Frontal cortex (tissue), 3 donors: ENCODE measurements at regions not wholly inside any gene's neighbourhood (a gene's known extent, or its start where the extent isn't known, plus 50 kb on each side); places are given as distances from the start of the nearest gene placed in this dataset.
"Not testable (repeated sequence)": the region's sequence is repeated elsewhere in the genome, so short reads cannot be mapped to it uniquely, and the experiment has no call there.

Experiments
- DNase-seq, 2 donors: peaks; one replicate each; pipeline ENCODE4 v3.0.0; 2012; ENCODE audit warnings: low spot score in 2 of 2
- FAIRE-seq: peaks from 2 replicates; lab custom pipeline; 2012; peaks lifted over from hg19 to GRCh38; lab: Jason Lieb, UNC
- donor health status: control.
- donor health status: control.
- donor health status: control.

DNA sequence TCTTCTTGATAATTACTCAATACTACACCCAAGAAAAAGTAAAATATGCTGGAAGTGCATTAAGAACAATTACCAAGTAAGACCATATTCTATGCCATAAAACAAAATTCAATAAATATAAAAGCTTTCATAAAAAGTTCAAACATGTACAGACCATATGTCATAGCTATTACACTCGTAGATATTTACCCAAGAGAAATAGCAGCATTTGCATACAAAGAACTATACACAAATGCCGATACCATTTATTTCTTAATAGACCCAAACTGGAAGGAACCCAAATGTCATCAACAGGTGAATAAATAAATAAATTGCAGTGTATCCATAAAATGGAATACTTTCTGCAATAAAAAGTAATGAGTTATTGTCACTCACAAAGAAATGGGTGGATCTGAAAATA is 78.3 kb upstream of the SLC16A7 start:
- FAIRE-seq: no peak
- DNase-seq: no peak

DNA sequence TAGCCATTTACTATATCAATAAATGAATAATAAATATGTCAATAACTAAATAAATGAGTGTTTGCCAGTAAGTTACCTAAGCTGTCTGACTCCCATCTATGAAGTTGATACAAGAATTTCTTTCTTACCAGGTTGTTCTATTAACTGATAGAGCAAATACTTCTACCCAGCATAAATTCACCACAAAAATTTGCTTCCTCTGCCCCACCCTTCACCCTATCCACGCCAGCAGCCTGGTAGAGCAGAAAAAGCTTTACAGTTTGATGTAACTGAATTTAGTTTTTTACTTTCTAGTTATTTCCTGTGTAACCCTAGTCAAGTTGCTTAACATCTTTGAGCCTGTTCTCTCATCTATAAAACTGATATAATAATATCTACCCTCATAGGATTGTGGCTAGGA is 94.9 kb upstream of the SLC16A7 start:
- DNase-seq: no peak
- FAIRE-seq: no peak

DNA sequence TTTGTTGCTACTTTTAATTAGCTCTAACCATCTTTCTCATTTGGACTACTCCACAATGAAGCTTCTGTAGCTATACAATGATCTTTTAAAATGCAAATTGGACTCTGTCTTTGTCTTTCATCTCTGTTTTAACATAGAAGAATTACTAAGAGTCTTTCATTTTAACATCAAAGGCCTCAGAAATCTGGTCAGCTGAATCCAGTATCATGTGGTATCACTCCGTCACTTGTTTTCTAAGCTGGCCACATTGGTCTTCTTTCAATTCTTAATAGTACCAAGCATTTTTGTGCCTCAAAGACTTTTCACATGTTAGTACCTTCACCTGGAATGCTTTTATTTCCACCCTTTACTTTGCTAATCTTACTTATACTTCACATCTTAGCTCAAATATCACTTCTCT is 95.5 kb upstream of the SLC16A7 start:
- DNase-seq: no peak
- FAIRE-seq: no peak

DNA sequence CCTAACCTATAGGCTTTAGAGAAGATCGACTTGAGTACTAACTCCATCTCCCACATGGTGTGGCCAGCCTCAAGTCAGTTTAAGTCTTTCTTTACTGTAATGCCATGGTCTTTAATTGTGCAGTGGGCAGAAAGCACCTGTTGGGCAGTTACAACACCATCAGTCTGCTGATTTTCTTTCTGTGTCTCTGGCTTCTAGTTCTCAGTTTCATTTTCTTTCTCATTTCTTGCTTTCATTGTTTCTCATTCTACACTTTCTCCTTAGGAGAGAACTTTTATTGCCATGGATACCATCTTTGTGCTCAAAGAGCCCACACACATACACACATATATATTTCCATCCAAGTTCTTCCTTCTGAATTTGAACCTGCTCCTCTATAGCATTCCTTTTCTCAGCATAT is 96.1 kb upstream of the SLC16A7 start:
- no peak for FAIRE-seq
- DNase-seq: no peak

DNA sequence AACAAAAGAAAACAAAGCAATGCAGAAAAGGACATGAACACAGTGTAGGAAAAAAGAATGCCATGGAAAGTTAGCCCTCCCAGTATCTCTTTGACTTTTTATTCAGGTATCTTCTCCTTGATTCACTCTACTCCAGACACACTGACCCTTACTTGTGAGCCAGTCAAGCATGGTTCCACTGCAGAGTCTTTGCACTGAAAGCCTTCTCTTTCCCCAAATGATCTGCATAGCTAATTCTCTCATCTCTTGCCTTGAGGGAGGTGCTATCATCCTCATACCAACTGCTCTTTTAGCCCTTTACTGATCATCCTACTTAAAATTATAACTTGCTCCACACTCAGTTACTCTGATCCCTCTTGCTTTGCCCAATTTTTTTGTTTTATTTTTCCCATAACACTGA is 101.2 kb upstream of the SLC16A7 start:
- DNase-seq (no peak), FAIRE-seq (no peak)

DNA sequence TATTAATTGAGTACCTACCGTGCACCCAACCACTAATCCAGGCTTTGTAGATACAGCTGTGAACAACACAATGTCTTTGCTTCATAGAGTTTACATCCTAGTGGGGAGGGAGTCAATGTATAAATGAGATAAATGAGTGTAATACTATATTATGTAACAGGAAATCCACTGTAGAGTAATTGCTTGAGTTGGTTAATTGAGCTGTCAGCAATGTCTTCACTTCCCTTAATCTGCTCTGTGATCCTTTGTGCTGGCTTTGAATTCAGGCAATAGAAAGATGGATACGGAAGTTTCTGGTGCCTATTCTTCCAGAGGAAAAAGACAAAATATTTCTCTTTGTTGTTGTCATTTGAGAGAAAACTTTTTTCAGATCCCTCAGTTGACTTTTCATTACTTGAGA is 104.0 kb upstream of the SLC16A7 start:
- no peak for FAIRE-seq
- DNase-seq: no peak

DNA sequence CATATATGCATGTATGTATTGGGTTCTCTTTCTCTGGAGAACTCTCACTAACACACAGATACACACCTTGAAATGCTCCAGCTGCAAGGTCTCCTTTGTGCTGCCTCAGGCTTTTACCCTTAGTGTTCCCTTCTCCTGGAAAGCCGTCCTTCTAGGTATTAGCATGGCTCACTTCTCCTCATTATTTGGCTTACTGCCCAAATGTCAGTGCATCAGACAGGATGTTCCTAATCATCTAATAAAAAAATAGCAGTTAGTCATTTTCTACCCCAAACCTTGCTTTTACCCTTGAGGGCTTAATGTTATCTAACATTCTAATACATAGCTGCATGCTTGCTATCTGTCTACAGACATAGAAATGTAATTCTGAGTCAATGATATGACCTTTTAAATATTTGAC is 109.0 kb upstream of the SLC16A7 start:
- DNase-seq (no peak), FAIRE-seq (no peak)

DNA sequence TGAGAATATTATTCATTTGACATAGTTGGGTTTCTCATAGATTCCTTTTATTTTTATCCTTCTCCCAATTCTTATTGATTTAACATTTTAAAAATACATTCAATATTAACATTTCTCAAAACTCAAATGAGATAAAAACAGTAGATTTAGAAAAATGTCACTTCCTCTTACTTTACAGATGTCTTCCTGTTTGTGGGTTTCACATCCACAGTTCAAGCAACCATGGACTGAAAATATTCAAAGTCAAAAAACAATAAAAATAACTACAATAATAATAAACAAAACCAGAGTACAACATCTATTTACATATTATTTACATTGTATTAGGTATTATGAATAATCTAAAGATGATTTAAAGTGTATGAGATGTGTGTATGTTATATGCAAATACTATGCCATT is 111.3 kb upstream of the SLC16A7 start:
- peak; percentile 23 for FAIRE-seq

DNA sequence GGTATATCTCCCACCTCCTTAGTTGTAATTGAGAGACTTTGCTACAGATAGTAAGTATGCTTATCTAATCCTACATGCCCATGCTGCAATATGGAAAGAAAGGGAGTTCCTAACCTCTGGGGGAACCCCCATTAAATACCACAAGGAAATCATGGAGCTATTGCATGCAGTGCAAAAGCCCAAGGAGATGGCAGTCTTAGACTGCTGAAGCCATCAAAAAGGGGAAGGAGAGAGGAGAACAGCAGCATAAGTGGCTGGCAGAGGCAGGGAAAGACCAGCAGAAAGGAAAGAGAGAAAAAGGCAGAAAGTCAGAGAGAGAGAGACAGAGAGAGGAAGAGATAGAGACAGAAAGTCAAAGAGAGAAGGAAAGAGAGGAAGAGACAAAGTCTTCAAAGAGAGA is 121.6 kb upstream of the SLC16A7 start:
- FAIRE-seq, DNase-seq: not testable (repeated sequence)

More for the DNA sequence above, 111.3 kb upstream of the SLC16A7 start:
- no peak for DNase-seq

DNA sequence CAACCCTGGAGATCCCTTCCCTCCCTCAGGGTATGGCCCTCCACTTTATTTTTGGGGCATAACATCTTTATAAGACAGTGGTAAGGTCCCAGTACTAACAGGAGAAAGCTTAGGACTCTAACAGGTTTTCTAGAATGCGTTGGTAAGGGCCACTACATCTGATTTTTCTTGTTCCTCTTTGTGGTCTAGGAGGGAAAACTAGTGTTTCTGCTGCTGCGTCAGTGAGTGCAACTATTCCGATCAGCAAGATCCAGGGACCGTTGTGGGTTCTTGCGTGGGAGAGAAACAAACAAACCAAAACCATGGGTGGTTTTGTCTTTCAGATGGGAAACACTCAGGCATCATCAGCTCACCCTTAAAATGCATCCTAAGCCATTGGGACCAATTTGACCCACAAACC is 123.6 kb upstream of the SLC16A7 start:
- DNase-seq (no peak), FAIRE-seq (no peak)

DNA sequence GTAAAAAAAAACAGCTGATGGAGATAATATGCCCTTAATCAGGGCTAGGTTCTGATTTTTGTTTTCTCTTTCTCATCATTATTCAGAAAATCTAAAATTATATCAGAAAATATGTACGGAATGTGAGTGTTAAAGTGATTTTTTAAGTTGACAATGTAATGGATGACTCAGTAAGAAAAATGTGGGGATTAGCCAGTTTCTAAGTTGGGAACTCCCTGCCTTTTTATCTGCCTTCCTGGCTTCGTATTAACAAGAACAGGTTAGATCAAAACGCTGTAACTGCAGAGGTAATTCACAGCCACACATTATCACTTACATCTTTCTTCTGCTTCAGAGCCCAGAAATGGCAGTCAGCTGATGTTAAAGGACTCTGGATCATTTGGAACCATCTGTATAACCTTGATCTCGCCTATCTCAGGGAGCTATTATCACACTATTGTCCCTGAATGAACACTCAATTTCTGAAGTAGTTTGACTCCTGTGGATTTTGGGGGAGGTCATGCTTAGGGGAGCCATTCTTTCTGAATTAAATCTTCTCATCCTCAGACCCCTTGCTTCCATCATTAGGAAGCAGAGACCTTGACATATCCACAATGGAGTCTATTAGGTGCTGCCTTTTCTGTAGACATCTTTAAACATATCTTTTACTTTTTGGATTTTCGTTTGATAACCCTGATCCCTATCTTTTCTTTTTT is 135.7 kb upstream of the SLC16A7 start:
- DNase-seq (no peak), FAIRE-seq (no peak)

DNA sequence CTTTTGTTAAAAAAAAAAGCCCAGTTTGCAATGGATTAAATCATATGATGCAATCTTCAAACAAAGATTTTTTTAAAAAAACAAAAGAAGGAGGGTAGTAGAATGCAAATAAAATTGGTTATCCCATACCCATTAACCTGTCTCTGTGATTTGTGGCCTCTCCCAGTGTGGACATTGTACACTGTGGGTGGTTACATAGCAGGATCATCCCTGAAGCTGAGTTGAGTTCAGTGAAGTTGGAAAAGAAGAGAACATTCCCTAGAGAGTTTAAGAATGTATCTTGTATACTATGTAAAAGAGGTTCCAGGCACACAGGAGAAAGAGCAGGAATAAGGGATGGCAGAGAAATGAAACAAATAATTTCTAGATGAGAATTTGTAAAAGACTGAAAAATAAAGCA is 142.4 kb upstream of the SLC16A7 start:
- DNase-seq (no peak), FAIRE-seq (no peak)

DNA sequence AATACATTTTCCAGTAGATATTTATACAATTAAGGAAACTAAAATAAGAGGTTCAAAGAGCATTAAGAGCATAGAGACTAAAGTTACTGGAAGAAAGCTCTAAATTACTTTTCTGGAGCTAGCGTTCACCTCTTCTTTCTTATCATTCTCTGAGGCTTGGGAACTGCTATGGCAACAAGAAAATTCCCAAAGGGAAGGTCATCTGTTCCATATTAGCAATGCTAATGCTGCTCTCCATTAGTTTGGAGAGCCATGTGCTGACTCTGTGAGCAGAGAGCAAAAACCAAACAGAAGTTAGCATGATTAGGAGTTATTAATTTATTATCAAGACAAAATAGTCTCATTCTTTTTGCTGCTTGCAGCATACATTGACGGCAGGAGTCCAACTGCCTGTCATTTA is 143.1 kb upstream of the SLC16A7 start:
- no peak for FAIRE-seq

DNA sequence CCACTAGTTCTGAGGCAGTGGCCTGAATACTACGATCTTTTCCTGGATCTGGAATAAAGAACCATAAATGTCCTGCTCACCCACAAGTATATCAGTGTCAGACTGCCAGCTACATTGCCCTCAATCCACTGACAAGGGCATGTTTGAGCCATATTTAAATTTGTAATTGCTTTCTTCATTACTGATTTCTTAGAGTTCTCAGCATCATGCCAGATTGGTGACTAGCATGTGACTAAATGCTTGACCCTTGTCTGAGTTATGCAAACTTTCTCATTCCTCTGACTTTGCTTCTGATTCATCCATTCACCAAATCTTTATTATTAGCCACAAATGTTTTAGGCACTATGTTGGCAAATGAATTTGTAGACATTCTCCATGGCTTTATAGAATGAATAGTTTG is 143.6 kb upstream of the SLC16A7 start:
- FAIRE-seq (no peak), DNase-seq (no peak)

More for the DNA sequence above, 143.1 kb upstream of the SLC16A7 start:
- no peak for DNase-seq

DNA sequence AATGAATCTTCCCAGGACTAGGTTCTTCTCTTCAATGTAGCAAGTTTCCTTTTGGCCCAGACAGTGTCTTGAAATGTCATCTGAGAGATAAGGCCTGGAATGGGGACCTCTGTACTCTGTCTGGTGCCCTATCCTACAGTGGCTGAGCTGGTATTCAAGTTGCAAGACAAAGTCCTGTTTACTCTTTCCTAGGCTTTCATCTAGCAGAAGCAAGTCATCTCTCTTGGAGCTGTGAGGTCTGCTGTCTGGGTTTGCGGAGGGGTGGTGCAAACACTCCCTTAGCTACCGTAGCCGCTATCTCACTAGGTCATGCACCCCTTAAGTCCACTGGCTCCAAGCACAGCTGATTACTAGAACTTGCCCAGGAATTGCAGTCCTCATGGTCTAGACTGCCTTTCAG is 149.7 kb upstream of the SLC16A7 start:
- FAIRE-seq (no peak), DNase-seq (no peak)

DNA sequence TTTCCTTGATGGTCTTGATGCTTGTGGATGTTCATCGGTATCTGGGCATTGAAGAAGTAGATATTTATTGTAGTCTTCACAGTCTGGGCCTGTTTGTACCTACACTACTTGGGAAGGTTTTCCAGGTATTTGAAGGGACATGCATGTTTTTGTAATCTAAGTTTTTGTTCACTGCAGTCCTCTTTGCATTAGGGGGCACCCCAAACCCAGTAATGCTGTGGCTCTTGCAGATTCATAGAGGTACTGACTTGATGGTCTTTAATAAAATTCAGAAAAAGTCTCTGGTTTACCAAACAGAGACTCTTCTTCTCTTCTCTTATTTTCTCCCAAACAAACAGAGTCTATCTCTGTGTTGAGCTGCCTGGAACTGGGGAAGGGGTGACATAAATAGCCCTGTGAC is 150.9 kb upstream of the SLC16A7 start:
- FAIRE-seq (no peak), DNase-seq (no peak)

DNA sequence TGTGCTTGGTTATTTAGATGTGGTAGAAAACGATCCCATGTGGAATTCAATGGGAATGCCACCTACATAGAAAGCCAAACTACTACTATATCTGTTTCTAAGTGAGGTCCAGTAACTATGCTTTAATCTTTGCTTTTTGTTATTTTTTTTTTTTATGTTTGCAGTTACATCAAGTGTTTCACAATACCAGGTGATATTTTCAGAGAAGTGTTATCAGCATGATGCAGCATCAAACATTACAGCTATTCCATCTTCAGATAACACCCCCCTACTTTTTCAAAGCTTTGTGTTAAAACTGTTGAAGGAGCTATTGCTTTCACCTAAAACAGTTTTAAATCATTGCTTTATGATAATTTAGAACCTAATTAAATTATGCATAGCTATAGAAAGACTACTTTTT is 163.8 kb upstream of the SLC16A7 start:
- no peak for FAIRE-seq
- DNase-seq: no peak

DNA sequence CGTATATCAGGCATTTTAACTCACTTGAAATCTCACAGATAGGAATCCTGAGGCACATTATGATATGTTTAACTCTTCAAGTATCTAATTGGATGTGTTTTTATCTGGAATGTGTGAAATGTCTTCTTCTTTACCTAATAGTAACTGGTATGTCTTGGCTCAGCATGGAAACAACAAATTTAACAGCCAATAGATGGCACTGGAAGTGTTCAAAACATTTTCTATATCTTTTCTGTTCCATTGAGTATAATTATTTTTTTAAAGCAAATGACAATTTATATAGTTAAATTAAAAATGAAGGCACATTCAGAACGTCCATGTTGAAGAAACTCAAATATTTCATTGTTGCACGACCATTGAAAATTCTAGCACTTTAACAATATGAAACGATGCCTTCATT is 164.6 kb upstream of the SLC16A7 start:
- FAIRE-seq (peak; percentile 24), DNase-seq (no peak)

DNA sequence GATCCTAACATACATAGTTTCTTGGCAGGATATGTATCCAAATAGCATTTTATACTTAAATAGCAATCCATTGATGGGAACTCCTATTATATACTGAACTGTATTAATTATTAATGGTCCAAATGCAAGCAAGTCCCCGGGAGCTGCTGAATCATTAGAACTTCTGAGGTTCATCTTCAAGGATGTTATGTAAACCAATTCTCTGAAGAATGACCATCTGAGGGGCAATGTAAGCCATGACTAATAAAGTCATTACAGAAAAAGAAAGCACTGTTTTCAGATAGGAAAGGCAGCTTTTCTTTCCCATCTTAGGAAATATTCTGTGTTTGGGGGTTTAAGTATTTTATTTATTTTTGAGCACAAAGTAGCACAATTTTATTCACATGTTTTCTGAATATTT is 166.1 kb upstream of the SLC16A7 start:
- DNase-seq (no peak), FAIRE-seq (no peak)

DNA sequence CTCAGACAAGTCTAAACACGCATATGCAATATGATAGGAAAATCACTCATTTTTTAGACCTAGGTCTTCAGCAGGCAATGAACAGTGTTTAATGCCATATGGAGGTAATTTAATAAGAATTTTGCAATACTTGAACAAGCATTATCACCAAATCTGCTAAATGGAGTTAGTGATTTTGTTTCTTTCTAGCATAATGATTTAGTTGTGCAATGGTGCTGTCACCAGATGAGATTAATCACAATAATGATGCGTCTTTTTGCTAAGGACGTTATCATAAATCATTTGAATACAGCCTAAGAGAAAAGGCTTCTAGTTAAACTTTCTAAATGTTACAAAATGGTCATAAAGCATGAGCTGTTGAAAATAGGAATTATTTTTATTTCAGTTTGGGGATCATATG is 170.0 kb upstream of the SLC16A7 start:
- DNase-seq (no peak), FAIRE-seq (no peak)

DNA sequence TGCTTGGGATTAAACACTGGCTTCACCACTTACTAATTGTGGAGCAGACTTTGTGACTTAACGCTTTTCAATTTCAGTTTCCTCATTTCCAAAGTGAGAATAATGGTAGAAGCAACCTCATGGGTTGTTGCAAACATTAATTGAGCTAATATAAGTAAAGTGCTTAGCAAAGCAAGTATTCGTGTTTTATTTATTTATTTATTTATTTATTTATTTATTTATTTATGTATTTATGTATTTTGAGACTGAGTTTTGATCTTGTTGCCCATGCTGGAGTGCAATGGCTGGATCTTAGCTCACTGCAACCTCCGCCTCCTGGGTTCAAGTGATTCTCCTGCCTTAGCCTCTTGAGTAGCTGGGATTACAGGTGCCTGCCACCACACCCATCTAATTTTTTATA is 171.2 kb upstream of the SLC16A7 start:
- not testable (repeated sequence) for FAIRE-seq, DNase-seq

DNA sequence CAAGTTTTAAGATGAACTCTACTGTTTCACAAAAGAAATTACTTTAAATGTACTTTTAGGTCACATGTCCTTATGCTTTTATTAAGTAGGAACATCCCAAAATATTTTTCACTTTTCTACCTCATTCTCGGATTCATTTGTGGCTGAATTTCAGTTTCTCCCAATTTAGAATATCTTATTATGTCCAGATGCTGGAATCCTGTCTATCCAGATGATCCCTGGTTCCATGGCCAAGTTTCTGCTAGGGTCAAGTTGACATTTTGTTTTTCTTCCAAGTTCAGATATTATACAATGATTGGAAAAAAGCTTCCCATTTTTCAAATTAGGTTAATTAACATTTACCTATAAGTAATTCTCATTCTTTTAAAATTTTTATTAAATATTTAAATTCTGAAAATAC is 181.8 kb upstream of the SLC16A7 start:
- DNase-seq: no peak
- no peak for FAIRE-seq
